ENCODE measurements at regions not wholly inside any gene's neighbourhood (a gene's known extent, or its start where the extent isn't known, plus 50 kb on each side); places are given as distances from the start of the nearest gene placed in this dataset.
A peak's percentile ranks its signal among the peaks of the same experiment; 100 is the strongest.

DNA sequence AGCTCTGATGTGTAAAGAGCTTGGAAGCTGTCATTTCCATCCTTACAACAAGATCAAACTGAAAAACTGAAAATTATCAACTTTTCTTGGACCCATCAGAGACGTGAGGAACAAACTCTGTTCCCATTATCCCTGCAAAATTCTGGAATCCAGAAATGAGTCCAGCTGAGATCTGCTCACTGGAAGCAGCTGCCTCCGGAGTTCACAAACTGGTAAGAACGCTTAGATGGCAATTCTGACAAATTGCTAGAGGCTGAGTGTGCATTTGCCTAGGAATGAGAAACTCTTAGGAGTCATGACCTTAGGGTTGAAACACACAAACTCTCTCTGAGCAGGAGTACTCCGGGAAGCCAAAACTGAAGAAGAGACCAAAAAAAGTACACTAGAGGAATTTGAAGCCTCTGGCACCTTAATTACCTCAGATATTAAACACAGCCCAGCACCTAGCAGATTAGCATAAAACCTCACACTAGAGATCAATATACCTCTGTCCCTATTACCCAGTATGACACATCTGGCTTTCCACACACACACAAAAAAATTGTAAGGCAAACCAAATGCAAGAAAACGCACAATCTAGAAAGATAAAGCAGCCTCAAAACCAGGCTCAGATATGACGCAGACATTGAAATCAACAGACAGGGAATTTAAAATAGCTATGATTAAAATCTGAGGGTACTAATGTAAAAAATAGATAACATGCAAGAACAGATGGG is 233.5 kb upstream of the SGK1 start:
- Histone ChIP-seq H3K4me1 (peaks cover 0 to 20% (median 8%) of the 10 kb centered on the region in 12 donors), H3K27me3 (no peaks in the 10 kb centered on the region), H3K27ac (peak overlapping the region in 3 of 12 donors; percentile 3 to 28 (median 11)), H3K36me3 (no peaks in the 10 kb centered on the region), H3K9me3 (no peaks in the 10 kb centered on the region), H3K4me3 (no peak overlapping the region)
- DNase-seq (no peak), ATAC-seq (no peak)
- 71 to 78% (median 76%) methylated on average over 6 of the region's 6 CpGs for WGBS, 4 donors
- TF ChIP-seq, protein P1, sequence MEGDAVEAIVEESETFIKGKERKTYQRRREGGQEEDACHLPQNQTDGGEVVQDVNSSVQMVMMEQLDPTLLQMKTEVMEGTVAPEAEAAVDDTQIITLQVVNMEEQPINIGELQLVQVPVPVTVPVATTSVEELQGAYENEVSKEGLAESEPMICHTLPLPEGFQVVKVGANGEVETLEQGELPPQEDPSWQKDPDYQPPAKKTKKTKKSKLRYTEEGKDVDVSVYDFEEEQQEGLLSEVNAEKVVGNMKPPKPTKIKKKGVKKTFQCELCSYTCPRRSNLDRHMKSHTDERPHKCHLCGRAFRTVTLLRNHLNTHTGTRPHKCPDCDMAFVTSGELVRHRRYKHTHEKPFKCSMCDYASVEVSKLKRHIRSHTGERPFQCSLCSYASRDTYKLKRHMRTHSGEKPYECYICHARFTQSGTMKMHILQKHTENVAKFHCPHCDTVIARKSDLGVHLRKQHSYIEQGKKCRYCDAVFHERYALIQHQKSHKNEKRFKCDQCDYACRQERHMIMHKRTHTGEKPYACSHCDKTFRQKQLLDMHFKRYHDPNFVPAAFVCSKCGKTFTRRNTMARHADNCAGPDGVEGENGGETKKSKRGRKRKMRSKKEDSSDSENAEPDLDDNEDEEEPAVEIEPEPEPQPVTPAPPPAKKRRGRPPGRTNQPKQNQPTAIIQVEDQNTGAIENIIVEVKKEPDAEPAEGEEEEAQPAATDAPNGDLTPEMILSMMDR (IDR thresholded peaks at IDR 0.05), result no peak
- no peak for TF ChIP-seq POLR2A (IDR thresholded peaks at IDR 0.05)
- intact Hi-C loops (cut with DNase I), result no loop called here

DNA sequence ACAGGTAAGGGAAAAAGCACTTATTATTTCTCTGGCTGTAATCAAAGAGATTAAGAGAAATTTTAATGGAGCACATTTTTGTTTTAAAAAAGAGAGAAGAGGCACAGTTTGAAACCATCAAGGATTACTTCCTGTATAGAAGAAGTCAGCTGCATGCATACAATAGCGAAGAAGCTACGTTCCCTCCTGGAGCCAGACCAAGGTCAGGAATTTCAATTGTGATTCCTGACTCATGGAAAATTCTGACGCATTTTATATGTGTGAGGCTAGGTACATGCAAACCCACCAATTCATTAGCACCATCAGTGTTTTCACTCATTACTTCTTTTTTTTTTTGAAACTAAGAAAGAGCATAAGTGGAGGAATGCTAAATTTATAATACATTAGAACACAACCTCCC is 232.7 kb upstream of the SGK1 start:
- Histone ChIP-seq H3K27me3 (no peaks in the 10 kb centered on the region), H3K4me3 (no peak overlapping the region), H3K36me3 (no peaks in the 10 kb centered on the region), H3K4me1 (peaks cover 0 to 20% (median 8%) of the 10 kb centered on the region in 12 donors), H3K9me3 (no peaks in the 10 kb centered on the region), H3K27ac (peak overlapping the region in 10 of 12 donors; percentile 7 to 55 (median 30))
- WGBS, 4 donors, result 48 to 57% (median 53%) methylated on average over 3 of the region's 3 CpGs
- peak in 2 of 5 donors; percentile 27 to 31 for DNase-seq
- intact Hi-C loops (cut with DNase I), result no loop called here
- ATAC-seq, result peak in 1 of 4 donors; percentile 82
- TF ChIP-seq, protein P1 (IDR thresholded peaks at IDR 0.05), result no peak
- TF ChIP-seq POLR2A (IDR thresholded peaks at IDR 0.05), result no peak

DNA sequence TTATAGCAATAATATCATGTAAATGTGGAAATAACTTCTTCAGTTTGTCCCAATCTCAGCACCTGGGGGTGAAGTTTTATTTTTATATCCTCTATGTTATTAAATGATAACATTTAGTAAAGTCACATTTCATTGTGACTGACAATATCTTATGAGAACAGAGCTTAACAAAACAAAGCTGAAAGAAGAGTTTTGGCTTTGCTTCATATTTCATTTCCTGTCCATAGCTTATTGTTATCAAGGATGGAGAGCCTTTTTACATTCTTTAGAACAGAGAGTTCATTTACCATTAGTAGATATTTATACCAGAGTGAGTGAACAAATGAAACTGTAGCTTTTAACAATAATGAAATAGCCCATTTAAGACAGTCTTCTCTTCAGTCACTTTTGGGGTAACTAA is 231.9 kb upstream of the SGK1 start:
- peak overlapping the region in 11 of 12 donors; percentile 7 to 55 (median 30) for H3K27ac ChIP-seq
- peak in 1 of 4 donors; percentile 63 for ATAC-seq

More for the DNA sequence above, 231.9 kb upstream of the SGK1 start:
- H3K9me3 ChIP-seq, result no peaks in the 10 kb centered on the region
- no peak for DNase-seq
- intact Hi-C loops (cut with DNase I), result loop anchor here in 3 of 10 donors (10.0 kb wide), 2 partner anchors 175 to 205 kb away; no protein-coding TSS in a partner anchor
- no peak overlapping the region for H3K4me3 ChIP-seq
- H3K27me3 ChIP-seq, result no peaks in the 10 kb centered on the region
- H3K4me1 ChIP-seq, result peaks cover 0 to 20% (median 8%) of the 10 kb centered on the region in 12 donors
- TF ChIP-seq, protein P1 (IDR thresholded peaks at IDR 0.05), result no peak
- TF ChIP-seq POLR2A (IDR thresholded peaks at IDR 0.05), result no peak
- H3K36me3 ChIP-seq, result no peaks in the 10 kb centered on the region

All from heart left ventricle (tissue), 16 donors.